ENCODE measurements at regions not wholly inside any gene's neighbourhood (a gene's known extent, or its start where the extent isn't known, plus 50 kb on each side); places are given as distances from the start of the nearest gene placed in this dataset.

DNA sequence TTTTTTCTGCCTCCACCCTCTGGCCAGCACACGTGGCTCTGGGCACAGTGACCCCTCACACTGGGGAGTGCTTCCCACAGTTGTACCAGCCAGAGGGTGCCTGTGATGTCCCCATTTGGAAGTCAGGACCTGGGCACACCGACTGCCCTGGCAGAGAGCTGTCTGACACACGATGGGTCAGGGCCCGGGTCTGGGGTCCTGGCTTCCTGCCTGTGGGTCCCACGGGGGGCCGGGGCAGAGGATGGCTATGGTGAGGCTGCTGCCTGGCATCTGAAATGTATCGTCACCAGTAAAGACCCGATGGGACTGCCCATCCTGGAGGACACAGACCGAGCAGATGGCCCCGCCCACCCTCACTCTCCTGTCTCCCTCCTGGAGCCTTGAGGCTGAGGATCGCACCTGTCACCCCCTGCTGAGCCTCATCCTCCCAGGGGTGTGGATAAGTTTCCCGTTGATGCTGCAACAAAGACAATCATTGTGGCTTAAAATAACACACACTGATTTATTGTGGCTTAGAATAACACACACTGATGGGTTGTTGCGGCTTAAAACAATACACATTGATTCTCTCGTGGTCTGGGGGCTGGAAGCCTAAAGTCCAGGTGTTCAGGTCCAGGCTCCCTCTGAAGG is 88.8 kb upstream of the TTC34 start:
- TF ChIP-seq CTCF (conservative IDR thresholded peaks at IDR 0.05; ENCODE audit: low read depth, low read length) = no peak
- no peak for TF ChIP-seq EZH2 (IDR thresholded peaks at IDR 0.05; ENCODE audit: borderline replicate concordance, low read depth, low read length, poor library complexity, severe bottlenecking)
